Fibroblast of skin of left biceps (primary cell): ENCODE measurements at regions not wholly inside any gene's neighbourhood (a gene's known extent, or its start where the extent isn't known, plus 50 kb on each side); places are given as distances from the start of the nearest gene placed in this dataset.
A peak's percentile ranks its signal among the peaks of the same experiment; 100 is the strongest.
"Not testable (repeated sequence)": the region's sequence is repeated elsewhere in the genome, so short reads cannot be mapped to it uniquely, and the experiment has no call there.

Experiments used
- DNase-seq, 2 experiments: peaks; one replicate each; pipeline ENCODE4 v3.0.0-alpha.2; 2013; ENCODE audit warnings: low read depth in 2 of 2

GRCh38 chr13:44887515-44887914 is 101.8 kb downstream of the NUFIP1 start:
- no peak for DNase-seq

GRCh38 chr13:44884076-44884729 is 105.1 kb downstream of the NUFIP1 start:
- DNase-seq: no peak

- peak in 1 of 2 experiments; percentile 17 for DNase-seq
Observed at GRCh38 chr13:44879452-44880058, 109.7 kb downstream of the NUFIP1 start.

GRCh38 chr13:44876782-44877324 is 112.4 kb downstream of the NUFIP1 start:
- DNase-seq: no peak

- no peak for DNase-seq
Observed at GRCh38 chr13:44874886-44875630, 114.2 kb downstream of the NUFIP1 start.

- no peak for DNase-seq
Observed at GRCh38 chr13:44874176-44874575, 115.1 kb downstream of the NUFIP1 start.

GRCh38 chr13:44873461-44873860 is 115.8 kb downstream of the NUFIP1 start:
- no peak for DNase-seq

- DNase-seq: no peak
Observed at GRCh38 chr13:44872751-44873150, 116.5 kb downstream of the NUFIP1 start.

- DNase-seq: no peak
Observed at GRCh38 chr13:44870456-44870929, 118.8 kb downstream of the NUFIP1 start.

- no peak for DNase-seq
Observed at GRCh38 chr13:44869167-44869566, 120.1 kb downstream of the NUFIP1 start.

GRCh38 chr13:44868397-44868796 is 120.9 kb downstream of the NUFIP1 start:
- DNase-seq: no peak

- DNase-seq: no peak
Observed at GRCh38 chr13:44867825-44868224, 121.4 kb downstream of the NUFIP1 start.

GRCh38 chr13:44866411-44866911 is 122.8 kb downstream of the NUFIP1 start:
- DNase-seq: no peak

GRCh38 chr13:44865722-44866410 is 123.4 kb downstream of the NUFIP1 start:
- no peak for DNase-seq

GRCh38 chr13:44863641-44864040 is 125.6 kb downstream of the NUFIP1 start:
- DNase-seq: not testable (repeated sequence)

- no peak for DNase-seq
Observed at GRCh38 chr13:44860454-44860853, 128.8 kb downstream of the NUFIP1 start.

- DNase-seq: no peak
Observed at GRCh38 chr13:44857736-44858135, 131.5 kb downstream of the NUFIP1 start.

GRCh38 chr13:44857061-44857460 is 132.2 kb downstream of the NUFIP1 start:
- DNase-seq: no peak

- no peak for DNase-seq
Observed at GRCh38 chr13:44855860-44856259, 133.4 kb downstream of the NUFIP1 start.

GRCh38 chr13:44854313-44855060 is 134.8 kb downstream of the NUFIP1 start:
- no peak for DNase-seq

GRCh38 chr13:44853641-44854040 is 135.6 kb downstream of the NUFIP1 start:
- DNase-seq: no peak
